Thyroid gland (tissue), 4 donors: ENCODE measurements at regions not wholly inside any gene's neighbourhood (a gene's known extent, or its start where the extent isn't known, plus 50 kb on each side); places are given as distances from the start of the nearest gene placed in this dataset.

Experiments
- POLR2A ChIP-seq, 2 donors: fragments of 450-650 bp; IDR thresholded peaks; one replicate each; pipeline ENCODE4 v1.6.1; 2017; ENCODE audit warnings: antibody characterized with exemption in 2 of 2, mild to moderate bottlenecking in 2 of 2, moderate library complexity in 1 of 2
- TF ChIP-seq, protein P1 (sequence below), 6 experiments: fragments of 200-600 bp in 3 of 6; fragments of 450-650 bp in 3 of 6; sonication (generic) in 3 of 6; IDR thresholded peaks; one replicate each; pipeline ENCODE4 v1.5.1; 2016 to 2019; ENCODE audit warnings: antibody characterized with exemption in 6 of 6, mild to moderate bottlenecking in 2 of 6, inconsistent platforms in 1 of 6, moderate library complexity in 1 of 6

DNA sequence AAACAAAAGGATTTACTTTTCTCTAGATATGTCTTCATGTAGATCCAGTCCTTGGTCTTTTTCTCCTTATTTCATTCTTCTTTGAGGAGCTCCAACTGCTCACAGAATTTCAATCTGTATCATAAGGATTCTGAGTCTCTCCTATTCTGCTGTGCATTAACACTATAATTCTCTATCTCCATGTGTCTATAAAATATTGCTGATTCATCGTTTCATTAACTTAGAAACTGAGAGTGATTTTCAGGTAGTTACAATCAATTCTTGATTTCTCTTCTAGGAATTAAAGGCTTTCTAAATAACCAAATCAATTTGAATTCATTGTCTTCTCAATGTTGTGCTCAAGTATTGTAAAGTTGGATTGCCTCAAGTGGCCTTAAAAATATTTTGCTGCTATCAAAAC lies 651.5 kb upstream of the CADM2 start:
- TF ChIP-seq, protein P1, sequence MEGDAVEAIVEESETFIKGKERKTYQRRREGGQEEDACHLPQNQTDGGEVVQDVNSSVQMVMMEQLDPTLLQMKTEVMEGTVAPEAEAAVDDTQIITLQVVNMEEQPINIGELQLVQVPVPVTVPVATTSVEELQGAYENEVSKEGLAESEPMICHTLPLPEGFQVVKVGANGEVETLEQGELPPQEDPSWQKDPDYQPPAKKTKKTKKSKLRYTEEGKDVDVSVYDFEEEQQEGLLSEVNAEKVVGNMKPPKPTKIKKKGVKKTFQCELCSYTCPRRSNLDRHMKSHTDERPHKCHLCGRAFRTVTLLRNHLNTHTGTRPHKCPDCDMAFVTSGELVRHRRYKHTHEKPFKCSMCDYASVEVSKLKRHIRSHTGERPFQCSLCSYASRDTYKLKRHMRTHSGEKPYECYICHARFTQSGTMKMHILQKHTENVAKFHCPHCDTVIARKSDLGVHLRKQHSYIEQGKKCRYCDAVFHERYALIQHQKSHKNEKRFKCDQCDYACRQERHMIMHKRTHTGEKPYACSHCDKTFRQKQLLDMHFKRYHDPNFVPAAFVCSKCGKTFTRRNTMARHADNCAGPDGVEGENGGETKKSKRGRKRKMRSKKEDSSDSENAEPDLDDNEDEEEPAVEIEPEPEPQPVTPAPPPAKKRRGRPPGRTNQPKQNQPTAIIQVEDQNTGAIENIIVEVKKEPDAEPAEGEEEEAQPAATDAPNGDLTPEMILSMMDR (IDR thresholded peaks at IDR 0.05): no peak
- no peak for TF ChIP-seq POLR2A (IDR thresholded peaks at IDR 0.05)
